NCI-H2107 treated with DMSO at 0.1 percent for 48 hours (cell line): ENCODE measurements at regions not wholly inside any gene's neighbourhood (a gene's known extent, or its start where the extent isn't known, plus 50 kb on each side); places are given as distances from the start of the nearest gene placed in this dataset.

Source experiments
- DNase-seq: peaks from one replicate; lab custom pipeline; 2025; ENCODE audit not compliant: unreplicated experiment; lab: John Stamatoyannopoulos, UW

GRCh38 chr1:82845866-82846265, 1045.1 kb downstream of the ADGRL2 start:
- no peak for DNase-seq

DNA sequence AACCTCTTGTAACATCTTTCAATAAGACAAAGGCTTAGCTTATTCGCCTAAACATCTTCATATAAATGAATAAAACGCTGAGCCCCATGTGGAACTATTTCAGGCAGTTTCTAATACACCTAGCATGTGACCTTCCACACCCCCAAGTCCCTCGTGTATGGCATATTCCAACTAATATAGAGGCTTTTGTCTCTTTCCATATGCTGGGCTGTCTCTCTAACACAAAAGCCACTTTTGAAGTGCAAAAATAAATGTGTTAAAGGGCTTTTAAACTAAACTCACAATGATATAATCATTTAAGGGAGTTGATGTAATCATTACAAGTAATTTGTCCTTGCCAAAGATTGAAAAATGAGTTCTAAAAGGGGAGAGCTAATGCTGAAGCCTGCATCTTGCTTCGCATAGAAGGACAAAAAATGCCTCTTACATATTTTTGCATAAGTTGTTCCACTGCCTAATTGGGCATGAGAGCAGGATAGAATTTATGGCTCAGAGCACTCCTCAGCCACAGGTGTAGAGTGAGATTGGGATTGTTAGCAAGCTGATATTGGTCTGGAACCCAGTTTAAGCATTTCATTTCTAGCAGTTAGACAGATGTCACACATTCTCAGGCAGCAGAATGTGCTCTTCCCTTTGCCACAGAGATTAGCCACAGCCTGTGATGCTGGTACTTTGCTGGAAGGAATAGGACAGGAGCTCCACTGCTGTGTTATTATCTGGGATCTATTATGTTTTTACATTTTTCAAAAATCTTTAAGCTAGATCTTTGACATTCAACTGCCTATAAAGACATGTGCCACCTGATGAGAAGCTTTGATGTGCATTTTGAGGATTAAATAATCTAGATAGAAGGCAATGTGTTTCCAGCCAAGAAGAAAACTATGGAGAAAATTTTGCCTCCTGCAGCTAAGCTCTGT, 1044.4 kb downstream of the ADGRL2 start:
- DNase-seq, result no peak

DNA sequence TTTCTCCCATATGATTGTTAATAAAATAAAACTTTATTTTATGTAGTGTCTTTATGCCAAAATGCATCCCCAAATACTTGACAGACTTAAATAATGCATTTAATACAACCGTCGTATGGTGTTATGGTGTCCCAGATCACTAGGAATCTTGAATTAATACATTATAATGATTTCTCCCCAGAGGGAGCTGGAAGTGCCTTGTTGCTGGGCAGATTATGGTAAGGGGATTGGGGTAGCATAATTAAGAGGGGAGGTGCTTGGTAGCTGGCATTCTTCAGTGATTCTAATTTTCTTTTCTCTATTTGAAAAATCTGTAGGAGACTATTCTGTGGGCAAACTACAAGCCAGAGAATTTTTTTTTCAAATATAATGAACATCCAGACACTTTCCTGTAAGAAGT, 1043.7 kb downstream of the ADGRL2 start:
- no peak for DNase-seq

GRCh38 chr1:82843876-82844275, 1043.1 kb downstream of the ADGRL2 start:
- no peak for DNase-seq

- no peak for DNase-seq
Observed at GRCh38 chr1:82840192-82840591, 1039.5 kb downstream of the ADGRL2 start.

DNA sequence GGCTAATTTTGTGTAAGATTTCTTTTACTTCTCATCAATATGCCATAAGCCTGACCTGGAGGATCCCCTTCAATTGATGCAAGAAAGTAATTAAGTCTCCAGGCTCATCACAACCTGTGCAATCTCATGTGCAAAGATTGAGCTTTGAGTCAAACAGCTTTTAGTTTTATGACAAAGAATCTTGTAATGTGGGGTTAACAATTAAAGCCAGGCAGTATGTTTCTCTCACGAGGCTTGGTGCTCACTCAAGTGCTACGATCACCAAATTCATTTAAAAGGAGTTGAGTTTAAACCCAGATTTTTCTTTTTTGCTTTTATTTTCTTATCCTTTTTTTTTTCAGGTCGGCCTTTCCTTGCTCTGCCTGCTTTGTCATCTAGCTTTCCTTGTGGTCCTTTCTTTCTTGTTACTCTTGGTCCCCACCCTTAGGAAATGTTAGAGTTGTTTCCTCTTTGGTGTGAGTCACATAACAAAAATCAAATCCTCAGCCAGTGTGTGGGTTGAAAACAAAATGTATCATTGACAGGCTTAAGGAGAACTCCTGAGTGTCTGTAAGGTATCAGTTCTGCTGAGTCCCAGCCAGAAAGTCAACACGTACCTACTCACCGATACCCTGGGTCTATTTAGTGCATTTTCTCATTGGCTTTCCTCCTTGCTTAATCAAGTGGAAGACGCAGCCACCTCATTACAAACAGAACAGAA, 1037.2 kb downstream of the ADGRL2 start:
- no peak for DNase-seq

GRCh38 chr1:82836973-82837680, 1036.4 kb downstream of the ADGRL2 start:
- no peak for DNase-seq

DNA sequence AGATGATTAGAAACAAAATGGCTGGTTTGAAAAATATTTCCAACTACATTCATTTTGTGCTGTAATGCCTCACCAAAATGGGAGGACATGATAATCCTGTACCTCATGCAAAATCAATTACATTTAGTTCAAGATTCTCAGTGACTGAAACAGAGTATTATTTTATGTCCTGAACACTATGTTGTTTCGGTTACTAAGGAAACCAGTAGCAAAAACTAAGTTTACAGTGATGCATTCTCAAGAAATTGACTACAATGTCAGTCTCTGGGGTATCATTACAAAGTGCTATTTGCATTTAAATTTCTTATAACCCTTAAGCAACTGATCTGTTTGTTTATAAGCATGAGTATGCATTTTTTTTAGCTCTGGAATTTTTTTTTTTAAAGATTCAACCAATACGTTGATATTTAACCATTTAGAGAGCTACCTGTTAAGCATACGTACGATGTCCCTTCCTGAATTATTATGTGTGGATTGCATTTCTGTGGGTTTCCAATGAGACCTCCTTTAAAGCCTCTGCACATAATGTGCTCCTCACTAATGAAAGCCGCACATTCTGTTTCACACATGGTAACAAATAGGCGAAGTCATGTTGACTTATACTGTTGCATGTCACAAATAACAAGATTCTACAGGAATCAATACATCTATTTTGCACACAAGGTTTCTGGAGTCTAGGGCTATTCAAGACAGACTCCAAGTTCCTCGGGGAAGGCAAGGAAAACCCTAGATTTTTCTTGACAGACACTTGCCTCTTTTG, 1035.7 kb downstream of the ADGRL2 start:
- no peak for DNase-seq

DNA sequence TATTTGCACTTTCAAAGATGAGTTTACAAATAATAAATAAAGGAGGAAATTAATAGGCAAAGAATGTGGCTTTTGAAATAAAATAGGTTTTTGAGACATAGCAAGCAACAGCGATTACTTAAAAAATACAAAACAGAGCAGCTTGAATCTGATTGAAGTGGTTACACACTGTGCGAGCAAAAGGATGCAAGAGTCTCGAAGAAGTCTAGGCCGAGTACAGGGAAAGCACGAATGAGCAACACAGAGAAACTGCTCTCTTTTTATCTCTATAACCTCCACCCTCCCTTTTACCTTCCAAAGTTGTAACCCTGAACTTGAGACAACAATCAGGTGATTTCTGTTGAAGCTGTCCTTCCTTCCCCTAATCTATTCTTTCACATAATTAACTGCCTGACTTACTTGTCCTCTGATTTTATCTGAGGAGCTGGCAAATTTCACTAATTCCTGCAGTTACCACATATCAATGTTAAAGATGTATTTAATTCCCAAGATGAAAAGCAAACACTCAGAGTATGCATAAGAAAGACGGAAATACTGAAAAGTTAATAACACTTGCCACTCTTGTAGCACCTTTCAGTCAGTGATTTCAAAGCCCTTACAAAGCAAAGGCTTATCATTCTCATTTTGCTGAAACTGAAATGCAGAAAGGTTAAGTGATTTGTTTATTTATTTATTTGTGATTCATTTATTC, 1030.1 kb downstream of the ADGRL2 start:
- no peak for DNase-seq

DNA sequence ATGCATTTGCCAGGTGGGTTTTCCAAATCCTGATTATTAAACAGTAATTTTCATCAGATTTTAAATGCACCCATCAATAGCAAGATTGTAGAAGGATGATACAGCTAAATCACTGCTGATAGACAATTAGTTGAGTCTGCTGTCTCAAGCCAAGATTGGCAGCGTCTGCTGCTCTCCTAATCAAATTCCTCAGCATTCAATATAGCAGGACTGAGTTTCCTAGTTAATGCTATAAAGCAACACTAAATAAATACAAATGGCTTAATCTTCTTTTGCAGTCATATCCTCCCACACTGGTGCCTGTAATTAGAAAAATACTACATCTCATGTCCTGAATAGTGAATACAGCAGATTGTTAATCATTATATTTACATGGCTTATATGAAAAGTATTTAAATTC, 1028.8 kb downstream of the ADGRL2 start:
- DNase-seq, result no peak

GRCh38 chr1:82823876-82824275, 1023.1 kb downstream of the ADGRL2 start:
- no peak for DNase-seq

- DNase-seq, result no peak
Observed at GRCh38 chr1:82820816-82821215, 1020.1 kb downstream of the ADGRL2 start.

DNA sequence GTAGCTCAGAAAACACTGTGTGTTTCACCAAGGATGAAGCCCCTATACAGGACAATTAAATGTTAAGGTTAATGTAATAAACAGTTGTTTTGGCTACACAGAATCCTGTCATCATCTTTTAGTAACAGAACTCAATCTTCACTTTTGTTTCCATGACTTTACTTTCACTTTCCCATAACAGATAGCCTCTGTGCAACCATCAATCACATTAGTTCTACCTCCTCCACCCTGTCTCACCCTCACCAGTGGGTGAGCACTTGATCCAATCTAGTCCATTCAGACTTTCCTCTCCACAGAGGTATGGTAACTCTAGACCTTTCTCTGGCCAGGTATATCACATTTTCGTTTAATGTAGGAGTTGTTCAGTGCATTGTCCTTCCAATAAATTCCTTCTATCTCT, 1018.5 kb downstream of the ADGRL2 start:
- DNase-seq, result peak; percentile 50

DNA sequence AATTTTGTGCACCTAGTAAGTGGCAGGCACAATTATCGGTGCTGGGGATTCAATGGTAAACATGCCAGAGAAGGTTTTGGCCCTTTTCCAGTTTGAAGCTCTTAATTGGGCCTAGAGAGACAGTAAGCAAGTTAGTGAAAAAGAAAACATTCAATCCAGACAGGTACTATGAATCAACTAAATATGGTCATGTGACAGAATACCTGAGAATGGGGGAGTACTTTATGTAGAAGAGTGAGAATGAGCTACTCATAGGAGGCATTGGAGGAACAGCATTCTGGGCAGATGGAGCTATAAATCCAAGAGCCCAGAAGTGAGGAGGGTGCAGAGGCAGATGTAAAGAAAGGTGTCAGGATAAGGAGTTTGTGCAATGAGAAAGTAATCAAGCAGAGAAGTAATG, 1017.9 kb downstream of the ADGRL2 start:
- DNase-seq, result peak; percentile 7

DNA sequence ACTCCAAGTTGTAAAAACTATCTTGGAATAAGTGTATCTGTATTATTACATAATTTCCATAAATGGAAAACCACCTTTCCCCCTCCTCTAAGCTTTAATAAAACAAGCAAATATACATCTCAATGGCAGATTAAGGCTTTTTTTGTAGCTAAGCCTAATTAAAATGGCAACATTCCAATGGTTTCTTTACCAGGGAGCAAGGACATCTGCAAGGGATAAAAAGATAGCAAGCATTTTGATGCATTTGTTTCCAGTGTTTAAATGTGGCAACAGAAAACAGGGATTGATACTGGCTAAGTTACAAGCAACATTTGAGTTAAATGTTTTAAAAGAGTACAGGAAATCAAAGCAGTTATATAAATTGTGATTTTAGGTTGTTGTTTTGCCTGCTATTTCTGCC, 1012.7 kb downstream of the ADGRL2 start:
- no peak for DNase-seq

GRCh38 chr1:82810601-82811000, 1009.9 kb downstream of the ADGRL2 start:
- DNase-seq, result no peak

DNA sequence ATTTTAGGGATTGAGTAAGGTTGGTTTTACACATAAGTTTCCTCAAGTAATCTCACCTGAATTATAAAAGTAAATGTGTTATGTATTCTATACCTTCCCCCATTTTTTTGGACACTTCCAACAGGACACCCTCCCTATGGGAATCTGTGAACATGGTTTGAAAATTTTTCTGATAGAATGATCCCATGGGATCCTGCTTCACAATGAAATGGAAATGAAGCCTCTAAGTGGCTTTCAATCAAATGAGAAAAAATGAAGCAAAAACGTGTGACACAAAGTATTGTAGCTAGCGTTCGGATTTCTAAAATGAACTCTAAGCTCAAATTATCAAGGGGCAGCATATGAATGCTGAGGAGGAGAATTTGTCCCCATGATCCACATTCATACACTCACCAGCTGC, 1006.8 kb downstream of the ADGRL2 start:
- DNase-seq, result no peak

DNA sequence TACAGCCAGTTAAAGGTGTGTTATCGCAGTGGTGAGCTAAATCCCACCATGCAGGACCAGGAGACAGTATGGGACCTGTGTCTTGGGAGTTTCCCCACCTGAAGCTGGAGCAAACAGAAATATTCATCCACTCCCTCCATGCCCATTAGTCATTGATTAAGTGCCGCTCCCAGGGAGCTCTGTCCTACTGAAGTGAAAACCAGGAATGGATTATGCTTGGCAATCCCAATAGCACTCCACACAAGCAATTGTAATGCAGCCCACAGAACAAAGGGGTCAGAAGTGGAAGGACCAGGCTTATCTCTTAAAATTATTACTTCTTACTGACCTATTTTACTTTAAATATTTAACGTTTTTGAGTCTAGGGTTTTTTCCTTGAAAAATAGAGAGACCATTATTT, 1005.4 kb downstream of the ADGRL2 start:
- DNase-seq, result no peak

GRCh38 chr1:82801176-82801575, 1000.4 kb downstream of the ADGRL2 start:
- no peak for DNase-seq

DNA sequence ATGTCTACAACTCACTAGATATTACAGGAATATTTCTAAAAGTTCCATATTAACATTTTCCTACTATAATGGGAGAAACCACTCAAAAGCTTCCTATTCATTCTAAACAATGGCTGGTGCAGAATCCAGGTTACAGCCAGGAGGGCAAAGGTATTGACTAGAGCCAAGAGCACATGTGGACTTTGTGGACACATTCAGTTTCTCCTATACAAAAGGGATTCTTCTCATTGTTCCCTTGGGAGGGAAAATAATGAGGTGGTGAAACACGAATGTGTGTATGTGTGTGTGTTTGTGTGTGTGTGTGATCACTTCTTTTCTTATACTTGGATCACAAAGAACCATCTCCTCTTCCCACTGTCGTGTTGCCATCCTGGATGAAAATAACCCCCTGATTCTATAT, 1000.0 kb downstream of the ADGRL2 start:
- no peak for DNase-seq
